22Rv1 (cell line): ENCODE measurements at regions not wholly inside any gene's neighbourhood (a gene's known extent, or its start where the extent isn't known, plus 50 kb on each side); places are given as distances from the start of the nearest gene placed in this dataset.

Source experiments
- CTCF ChIP-seq: fragments of 450-650 bp; IDR thresholded peaks from 2 replicates; pipeline ENCODE4 v1.5.1; 2017; ENCODE audit warnings: mild to moderate bottlenecking
- ZFX ChIP-seq: fragments of 450-650 bp; IDR thresholded peaks from 2 replicates; pipeline ENCODE4 v1.6.1; 2017; ENCODE audit warnings: antibody characterized with exemption, borderline replicate concordance

- TF ChIP-seq CTCF: no peak
- no peak for TF ChIP-seq ZFX
Observed at GRCh38 chr6:9521152-9521530, 893.7 kb downstream of the TFAP2A start.
